GM21528 (cell line): ENCODE measurements at regions not wholly inside any gene's neighbourhood (a gene's known extent, or its start where the extent isn't known, plus 50 kb on each side); places are given as distances from the start of the nearest gene placed in this dataset.
"Not testable (repeated sequence)": the region's sequence is repeated elsewhere in the genome, so short reads cannot be mapped to it uniquely, and the experiment has no call there.

Source experiments
- ATAC-seq: cut with Tn5 transposase; IDR thresholded peaks from one replicate; pipeline ENCODE4 v1.9.1; 2021; ENCODE audit warnings: mild to moderate bottlenecking, moderate library complexity; ENCODE audit not compliant: unreplicated experiment, low FRiP score

DNA sequence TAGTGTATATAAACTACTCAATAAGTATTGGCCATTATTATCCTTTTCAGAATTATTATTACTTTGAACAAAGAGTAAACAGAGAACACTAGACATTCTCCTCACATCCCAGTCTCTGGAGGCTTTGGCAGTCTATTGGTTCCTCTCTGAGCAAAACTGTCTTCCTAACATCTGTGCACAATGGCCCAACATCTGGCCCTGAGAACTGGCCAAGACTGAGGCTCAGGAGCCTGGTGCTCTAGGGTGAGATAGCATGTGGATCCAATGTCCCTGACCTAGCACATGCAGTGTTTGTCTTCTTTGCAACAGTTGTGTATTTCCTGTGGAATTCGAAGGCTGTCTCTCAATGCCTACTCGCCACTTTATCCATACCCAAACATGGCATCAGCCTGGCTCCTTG is 313.2 kb upstream of the KAZN start:
- no peak for ATAC-seq

DNA sequence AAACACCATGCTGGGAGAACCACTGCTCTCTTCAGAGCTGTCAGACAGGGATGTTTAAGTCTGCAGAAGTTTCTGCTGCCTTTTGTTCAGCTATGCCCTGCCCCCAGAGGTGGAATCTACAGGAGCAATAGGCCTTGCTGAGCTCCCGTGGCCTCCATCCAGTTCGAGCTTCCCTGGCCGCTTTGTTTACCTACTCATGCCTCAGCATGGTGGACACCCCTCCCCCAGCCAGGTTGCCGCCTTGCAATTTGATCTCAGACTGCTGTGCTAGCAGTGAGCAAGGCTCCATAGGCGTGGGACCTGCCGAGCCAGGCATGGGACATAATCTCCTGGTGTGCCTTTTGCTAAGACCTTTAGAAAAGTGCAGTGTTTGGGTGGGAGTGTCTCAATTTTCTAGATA is 307.3 kb upstream of the KAZN start:
- ATAC-seq, result not testable (repeated sequence)

DNA sequence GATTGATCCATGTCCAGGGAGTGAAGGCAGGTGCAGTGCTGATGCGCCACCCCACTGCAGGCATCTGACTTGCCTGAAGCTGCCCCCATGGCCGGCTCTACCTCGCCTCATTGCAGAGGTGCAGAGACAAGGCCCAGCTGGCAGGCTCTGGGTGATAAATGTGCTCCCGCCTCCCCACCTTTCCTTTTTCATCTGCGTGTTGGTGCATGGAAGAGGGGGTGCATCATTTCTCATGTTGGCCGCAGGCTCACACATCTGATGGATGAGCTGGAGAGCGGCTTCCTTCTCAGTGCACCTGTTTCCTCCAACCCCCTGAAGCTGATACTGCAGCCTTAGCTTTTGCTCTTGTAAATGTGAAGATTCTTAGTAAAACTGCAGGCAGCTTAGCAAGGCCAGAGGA is 306.0 kb upstream of the KAZN start:
- no peak for ATAC-seq

DNA sequence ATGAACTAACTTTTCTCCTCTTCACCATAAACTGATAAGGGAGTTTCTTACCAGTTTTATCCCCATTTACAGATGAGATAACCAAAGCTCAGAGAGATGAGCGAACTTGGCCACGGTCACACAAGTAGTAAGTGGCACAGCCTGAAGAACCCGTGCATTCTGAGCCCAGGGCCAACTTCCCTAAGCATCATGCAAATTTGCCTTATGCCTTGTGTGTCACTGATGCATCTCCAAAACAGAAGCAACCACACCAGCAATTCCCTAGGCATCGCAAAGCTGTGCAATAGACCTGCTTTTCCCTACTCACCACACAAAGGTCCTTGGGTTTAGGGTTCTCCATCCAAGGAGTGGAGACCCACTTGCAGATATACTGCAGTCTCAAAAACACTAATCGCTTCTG is 304.5 kb upstream of the KAZN start:
- no peak for ATAC-seq

DNA sequence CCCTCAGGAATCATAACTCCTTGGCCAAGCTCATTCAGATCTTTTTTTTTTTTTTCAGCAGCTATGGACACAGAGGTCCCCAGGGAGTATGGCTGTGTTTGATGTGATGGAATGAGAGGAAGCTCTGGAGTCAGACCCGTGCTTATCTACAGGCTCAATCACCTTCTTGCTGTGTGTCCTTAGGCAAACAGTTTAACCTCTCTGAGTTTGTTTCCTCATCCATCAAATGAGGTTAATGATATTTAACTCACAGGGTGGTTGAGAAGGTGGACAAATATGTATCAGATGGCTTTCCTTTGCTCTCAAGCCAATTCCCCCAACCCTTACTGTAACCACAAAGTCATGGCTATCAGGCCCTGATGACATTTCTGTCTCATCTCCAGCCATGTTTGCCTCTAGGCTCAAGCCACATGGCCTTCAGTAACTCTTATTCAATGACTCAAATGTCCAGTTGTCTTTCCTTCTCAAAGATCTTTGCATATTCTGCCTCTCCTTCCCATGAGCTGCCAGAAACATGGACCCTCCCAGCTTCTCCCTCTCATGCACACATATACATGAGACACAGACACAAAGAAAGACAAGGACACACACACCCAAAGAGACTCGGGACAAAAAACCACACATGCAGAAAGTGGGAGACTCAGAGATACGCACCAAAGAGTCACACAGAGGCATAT is 303.5 kb upstream of the KAZN start:
- no peak for ATAC-seq

DNA sequence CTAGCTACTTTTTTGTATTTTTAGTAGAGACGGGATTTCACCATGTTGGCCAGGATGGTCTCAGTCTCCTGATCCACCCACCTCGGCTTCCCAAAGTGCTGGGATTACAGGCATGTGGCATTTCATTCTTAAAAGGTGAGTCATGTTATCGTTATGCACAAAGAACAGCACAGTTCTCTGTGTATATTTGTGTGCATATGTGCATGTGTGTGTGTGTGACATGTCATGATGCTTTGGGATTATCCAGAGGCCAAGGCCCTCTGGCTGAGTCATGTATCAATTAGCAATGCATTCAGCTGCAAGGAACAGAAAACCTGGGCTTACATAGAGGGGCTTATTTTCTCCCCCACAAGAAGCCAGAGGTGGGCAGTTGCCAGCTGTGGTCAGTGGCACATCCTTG is 301.7 kb upstream of the KAZN start:
- ATAC-seq, result no peak

DNA sequence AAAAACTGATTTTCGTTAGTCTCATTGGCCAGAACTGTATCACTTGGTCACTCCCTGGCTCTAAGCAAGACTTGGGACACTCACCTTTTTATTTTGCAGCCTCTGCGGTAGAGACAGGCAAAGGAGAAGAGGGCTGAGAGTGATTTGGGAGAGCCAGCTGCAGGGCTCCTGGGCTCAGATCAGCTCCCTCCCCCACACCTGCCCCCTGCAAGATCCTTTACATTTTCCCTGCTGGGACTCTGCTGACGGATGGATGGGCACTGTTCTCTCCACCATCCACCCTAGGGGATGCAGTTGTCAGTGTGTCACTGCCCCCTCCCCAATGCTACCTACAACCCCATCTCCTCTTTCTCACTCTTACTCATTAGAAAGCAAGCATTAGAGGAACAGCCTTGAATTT is 301.1 kb upstream of the KAZN start:
- ATAC-seq, result no peak

DNA sequence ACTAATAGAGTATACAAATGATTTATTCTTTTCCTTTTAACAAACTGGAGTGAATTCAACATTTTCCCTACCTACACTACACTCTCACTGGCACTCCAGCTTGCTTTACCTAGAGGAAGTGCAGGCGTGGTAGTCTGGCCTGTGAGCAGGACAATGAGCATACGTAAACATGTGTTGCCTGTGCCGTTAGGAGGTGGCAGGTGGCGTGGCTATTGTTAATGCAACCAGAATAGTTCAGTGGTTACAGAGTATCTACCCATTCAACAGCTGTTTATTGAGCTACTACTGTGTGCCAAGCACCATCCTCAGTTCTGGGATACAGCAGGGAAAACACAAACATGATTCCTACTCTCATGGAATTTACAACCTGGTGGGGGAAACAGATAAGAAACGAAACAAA is 299.7 kb upstream of the KAZN start:
- ATAC-seq, result no peak

DNA sequence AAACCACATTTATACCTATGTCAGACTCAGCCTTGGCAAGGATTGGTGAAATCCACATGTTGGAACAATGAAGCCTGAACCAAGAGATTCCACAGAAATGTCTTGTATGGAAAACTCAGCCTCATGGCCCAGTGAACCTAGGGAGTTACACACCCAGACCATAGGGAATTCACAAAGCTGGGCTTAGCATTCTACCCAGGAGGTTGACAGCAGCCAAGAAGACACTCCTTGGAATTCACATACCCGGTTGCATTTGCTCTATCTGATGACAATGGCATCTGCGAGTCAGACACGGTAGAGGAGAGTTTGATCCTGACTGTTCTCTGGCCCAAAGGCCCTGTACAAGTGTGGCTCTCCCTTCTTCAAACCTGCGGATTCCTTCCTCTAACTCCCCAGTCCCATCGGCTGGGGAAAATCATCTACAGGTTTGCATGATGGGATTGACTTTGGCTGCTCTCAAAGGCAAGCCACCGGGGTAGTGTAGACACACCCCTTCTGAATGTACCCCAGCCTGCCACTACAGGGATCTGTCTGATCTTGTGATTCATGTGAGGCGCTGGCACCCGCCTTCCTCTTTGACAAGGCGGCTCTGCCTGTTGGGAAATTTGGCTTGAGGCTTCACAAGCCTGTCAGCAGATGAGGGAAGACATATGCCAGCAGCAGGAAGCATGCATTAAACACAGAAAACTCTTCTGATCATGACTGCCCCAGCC is 297.3 kb upstream of the KAZN start:
- ATAC-seq, result no peak

DNA sequence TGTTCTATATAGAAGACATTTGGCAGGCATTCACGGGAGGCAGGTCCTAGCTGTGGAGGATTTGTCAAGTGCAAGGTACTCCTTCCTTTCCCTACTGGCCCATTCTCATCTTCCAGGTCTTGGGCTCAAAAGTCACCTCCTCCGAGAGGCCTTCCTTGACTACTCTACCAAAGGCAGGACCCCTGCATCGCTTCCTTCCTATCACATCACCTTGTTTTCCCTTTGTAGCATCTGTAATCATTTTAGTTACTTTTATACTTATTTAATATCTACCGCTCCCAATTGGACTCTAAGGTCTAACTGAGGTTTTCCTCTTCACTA is 296.8 kb upstream of the KAZN start:
- ATAC-seq, result no peak

DNA sequence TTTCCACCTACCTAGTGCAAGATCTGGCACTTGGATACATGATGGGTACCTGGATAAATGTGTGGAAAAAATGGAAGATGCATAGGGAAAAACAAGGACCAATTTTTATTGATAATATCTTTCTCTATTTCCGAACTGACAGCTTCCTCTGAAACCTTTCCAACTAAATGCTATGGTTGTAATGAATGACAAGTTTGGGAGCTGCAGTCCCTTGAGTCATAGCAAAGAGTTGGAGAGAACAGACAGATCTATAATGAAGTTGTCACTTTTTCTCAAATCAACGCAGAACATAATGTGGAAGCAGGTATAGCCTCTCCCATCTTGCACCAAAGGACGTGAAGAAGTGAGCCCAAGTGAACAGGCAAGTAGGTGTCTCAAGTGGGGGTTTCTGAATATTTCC is 296.5 kb upstream of the KAZN start:
- ATAC-seq, result no peak

DNA sequence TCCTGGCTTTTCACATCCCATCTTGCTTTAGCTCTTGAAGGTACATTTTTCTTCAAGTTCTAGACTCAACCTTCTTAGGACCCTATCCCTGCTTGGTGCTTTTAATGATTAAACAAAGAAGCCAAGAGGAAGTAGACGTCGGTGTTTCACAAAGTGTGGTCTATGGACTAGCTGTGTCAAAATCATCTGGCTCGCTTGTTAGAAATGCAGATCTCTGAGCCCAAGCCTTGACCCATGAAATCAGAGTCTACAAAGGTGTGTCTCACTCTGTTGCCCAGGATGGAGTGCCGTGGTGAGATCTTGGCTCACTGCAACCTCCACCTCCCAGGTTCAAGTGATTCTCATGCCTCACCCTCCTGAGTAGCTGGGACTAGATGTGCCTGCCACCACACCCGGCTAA is 295.5 kb upstream of the KAZN start:
- ATAC-seq, result no peak

DNA sequence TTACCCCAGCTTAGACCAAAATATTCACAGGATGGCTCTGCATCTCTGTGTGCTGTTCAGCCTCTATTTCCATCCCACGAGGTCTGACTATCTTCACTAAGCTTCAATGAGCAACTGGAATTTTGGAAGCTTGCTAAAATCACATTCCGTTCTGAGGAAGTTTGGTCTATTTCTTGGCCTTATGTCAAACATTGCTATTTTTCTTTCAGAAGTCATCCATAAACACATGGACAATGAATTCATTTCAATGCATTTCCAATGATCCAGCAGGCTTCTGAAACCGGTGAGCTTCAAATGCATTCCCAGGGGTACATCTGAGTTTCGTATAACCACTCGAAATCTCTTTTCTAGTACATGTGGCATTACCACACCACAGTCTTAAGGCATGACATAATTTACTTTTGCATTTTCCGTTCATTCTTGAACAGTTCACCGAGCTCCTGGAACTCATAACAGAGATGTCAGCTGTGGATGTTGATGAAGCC is 294.1 kb upstream of the KAZN start:
- ATAC-seq, result no peak

DNA sequence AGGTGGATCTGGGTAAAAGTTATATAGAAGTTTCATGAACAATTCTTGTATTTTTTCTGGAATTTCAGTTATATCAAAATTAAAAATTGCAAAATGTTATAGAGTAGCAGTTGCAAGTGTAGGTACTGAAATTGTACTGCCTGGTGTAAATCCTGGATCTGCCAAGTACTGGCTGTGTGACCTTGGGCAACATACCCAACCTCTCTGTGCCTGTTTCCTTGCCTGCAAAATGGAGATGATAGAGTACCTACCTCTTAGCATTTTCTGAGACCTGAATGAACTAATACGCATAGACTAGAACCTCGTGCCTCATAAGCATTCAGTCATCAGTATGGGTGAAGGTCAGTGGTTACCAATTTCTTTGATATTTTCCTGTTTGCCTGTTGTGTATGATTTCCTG is 290.0 kb upstream of the KAZN start:
- no peak for ATAC-seq

DNA sequence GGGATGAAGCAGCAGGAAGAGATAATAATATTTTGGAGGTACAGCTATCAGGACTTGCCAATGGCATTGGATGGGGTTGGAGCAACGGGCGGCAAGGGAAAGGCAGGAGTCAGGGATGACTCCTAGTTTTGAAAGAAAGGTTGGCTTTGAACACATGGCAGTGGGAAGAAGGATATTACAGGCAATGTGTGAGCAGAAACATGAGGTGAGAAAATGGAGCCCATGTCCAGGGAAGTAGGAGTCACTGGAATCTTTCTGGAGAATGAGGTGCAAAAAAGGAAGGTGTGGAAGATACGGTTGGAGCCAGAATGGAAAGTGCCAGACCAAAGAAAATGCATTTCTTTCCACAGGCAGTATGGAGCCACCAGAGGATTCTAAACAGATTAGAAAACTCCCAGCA is 288.5 kb upstream of the KAZN start:
- no peak for ATAC-seq

DNA sequence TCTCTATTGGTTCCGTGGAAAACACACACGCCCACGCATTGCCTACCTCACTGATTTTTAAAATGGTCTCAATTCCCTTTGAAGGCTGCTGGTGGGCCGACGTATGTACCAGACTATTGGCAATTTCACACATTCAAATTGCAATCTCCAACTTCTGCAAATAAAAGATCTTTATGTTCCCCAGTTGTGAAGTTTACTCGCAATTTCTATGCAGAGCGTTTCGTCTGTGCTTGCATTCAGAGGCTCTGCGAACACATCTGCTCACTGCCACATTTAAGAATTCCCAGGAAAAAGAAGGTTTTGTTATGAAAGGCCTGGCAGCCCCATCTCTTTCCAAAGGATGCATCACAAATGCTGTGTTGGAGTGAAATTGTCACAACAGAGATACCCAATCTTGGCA is 288.0 kb upstream of the KAZN start:
- ATAC-seq, result no peak

DNA sequence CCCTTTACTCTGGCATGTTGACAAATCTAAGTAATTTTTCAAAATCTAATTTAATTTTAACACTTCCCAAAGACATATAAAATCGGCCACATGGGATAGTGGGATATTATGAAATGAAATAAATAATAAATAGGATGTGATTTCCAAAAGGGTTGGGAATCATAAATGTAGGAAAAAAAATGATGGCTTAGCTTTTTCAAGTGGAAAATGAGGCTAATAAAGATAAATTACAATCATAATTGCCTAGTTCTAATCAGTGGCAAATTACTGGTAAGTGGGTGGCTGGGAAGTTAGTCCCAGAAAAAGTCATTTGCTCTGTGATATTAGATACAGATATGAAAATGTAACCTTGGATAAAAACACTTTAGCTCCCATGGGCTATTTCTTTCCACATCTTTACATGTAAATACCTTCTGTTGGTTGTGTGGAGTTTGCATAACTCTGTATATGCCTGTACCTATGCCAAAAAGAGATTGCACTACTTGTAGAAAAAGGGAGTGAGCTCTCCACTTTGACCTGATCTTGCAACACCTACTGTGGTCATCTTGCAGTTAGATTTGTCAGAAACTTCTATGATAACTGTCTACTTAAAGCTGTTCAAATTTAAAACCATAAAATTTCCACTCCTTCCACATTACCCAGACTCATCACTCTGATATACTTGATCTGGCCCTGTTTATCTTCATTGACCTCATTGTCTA is 284.6 kb upstream of the KAZN start:
- ATAC-seq, result no peak

DNA sequence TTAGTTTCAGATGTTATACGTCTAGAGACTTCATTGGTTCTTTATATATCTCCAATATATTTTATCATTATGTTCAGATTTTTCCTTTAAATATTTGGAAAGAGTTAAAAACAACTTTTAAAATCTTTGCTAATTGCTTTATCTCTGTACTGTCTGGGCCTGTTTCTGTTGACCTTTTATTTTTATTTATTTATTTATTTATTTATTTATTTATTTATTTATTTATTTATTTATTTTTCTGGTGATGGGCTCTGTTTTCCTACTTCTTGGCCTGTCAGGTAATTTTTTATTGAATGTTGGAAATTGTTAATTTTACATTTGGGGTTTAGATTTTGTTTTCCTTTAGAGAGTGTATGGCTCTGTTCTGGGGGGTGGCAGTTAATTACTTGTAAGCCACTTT is 279.7 kb upstream of the KAZN start:
- ATAC-seq, result no peak

DNA sequence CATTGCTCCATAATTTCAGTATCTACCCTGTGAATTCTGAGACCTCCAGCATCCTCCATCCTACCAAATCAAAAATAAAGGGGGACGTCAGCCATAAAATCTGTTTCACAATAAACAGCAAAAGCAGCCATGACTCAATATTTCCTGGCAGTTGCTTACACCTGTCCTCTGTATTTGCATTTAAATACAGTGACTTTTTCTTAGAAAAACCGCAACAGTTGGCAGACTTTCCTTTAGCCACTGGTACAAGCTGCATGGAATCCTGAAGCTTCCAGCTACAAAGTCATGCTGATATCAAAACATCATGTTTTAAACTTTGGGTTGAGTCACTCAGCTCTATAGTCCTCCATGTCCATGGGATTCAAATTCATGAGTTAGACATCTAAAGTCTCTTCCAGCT is 278.0 kb upstream of the KAZN start:
- no peak for ATAC-seq

DNA sequence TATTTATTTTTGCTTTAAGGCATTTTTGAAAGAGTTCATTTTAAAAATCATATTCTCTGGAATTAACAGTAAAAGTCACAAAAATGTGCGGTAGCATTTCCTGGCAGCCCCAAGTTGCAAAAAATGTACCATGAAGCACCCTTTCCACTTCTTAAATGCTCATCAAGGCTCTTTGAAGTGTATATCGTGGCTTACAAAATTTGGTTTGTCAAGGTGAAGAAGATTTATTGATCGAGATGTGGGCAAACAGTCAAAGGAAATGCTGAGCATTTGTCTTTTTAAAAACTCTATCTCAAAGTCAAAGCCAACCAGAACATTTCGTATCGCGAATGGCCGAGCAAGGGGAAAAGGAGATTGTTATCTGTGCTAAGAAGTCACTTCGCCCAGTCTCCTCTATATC is 277.5 kb upstream of the KAZN start:
- no peak for ATAC-seq

DNA sequence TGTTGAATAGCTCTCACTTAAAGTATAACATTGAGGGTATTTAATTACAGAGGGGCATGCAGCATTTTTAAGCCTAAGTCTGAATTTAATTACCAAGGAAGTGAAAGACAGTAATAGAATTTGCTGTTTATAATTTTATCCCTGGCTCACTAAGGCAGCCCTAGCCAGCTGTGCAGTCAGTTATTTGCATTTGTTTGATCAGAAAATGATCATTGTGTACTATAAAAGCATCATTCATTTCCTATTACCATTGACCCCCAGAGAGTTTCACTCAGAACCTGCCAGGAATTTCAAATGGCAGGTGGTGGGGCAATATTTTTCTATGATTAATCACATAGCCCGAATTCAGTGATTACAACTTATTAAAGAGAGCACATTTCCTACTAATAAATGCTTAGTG is 277.1 kb upstream of the KAZN start:
- ATAC-seq, result no peak
